Stomach (tissue), 8 donors: ENCODE measurements at regions not wholly inside any gene's neighbourhood (a gene's known extent, or its start where the extent isn't known, plus 50 kb on each side); places are given as distances from the start of the nearest gene placed in this dataset.
"Not testable (repeated sequence)": the region's sequence is repeated elsewhere in the genome, so short reads cannot be mapped to it uniquely, and the experiment has no call there.

Source experiments
- DNase-seq, 2 donors: peaks; one replicate each; pipeline versions ENCODE4 v3.0.0 to v3.0.0-alpha.2; 2013 to 2019
- H3K27ac ChIP-seq, 5 donors: fragments of 200-600 bp in 4 of 5; sonication (generic) in 4 of 5; one replicate each; pipeline ENCODE4 v1.5.1; 2013 to 2019; ENCODE audit warnings: mild to moderate bottlenecking in 1 of 5, moderate library complexity in 1 of 5
- H3K27me3 ChIP-seq, 3 donors: fragments of 200-600 bp; sonication (generic); one replicate each; pipeline ENCODE4 v1.5.1; 2017 to 2019; ENCODE audit warnings: mixed run types in 1 of 3
- H3K36me3 ChIP-seq, 4 donors: fragments of 200-600 bp; sonication (generic); 1 replicate in 3 of 4; 2 replicates in 1 of 4; pipeline ENCODE4 v1.5.1; 2016 to 2019
- H3K4me1 ChIP-seq, 4 donors: fragments of 200-600 bp; sonication (generic); one replicate each; pipeline ENCODE4 v1.5.1; 2016 to 2019
- H3K4me3 ChIP-seq, 4 donors: fragments of 200-600 bp; sonication (generic) in 3 of 4; one replicate each; pipeline ENCODE4 v1.5.1; 2016 to 2019; ENCODE audit warnings: mild to moderate bottlenecking in 1 of 4
- H3K9me3 ChIP-seq, 4 donors: fragments of 200-600 bp; sonication (generic); one replicate each; pipeline ENCODE4 v1.5.1; 2016 to 2019
- EP300 ChIP-seq: sonication (generic); formaldehyde crosslinking; IDR thresholded peaks from one replicate; pipeline ENCODE4 v1.6.1; 2017; ENCODE audit warnings: antibody characterized with exemption
- POLR2A ChIP-seq, 4 donors: fragments of 450-650 bp; IDR thresholded peaks; one replicate each; pipeline ENCODE4 v1.6.1; 2016; ENCODE audit warnings: antibody characterized with exemption in 4 of 4, control low read depth in 2 of 4, mild to moderate bottlenecking in 1 of 4, moderate library complexity in 1 of 4
- POLR2AphosphoS5 ChIP-seq, 3 donors: sonication (generic); formaldehyde crosslinking; IDR thresholded peaks; one replicate each; pipeline ENCODE4 v1.6.1; 2016; ENCODE audit warnings: antibody characterized with exemption in 3 of 3
- WGBS, 5 donors: extraction: QIAGEN DNeasy Blood & Tissue Kit in 3 of 5; methylation state at CpG; one replicate each; pipeline versions ENCODE4 v1.1.5 to v1.1.7; 2013 to 2018; 5-methylcytosine and 5-hydroxymethylcytosine counted together
- intact Hi-C: fragments of 100-400 bp; cut with DNase I; formaldehyde crosslinking; loops from one replicate; pipeline ENCODE4 v1.15.1; 2023; ENCODE audit warnings: low total_unique reads
- TF ChIP-seq, protein P1 (sequence below), 7 experiments: fragments of 450-650 bp in 4 of 7; fragments of 200-600 bp in 3 of 7; sonication (generic) in 3 of 7; IDR thresholded peaks; one replicate each; pipeline ENCODE4 v1.5.1; 2016 to 2019; ENCODE audit warnings: antibody characterized with exemption in 7 of 7, control low read depth in 2 of 7, mild to moderate bottlenecking in 1 of 7
- donor health status: healthy with polysubstance abuse.
- donor health status: Bipolar disorder and iron deficiency.
- donor health status: healthy.

DNA sequence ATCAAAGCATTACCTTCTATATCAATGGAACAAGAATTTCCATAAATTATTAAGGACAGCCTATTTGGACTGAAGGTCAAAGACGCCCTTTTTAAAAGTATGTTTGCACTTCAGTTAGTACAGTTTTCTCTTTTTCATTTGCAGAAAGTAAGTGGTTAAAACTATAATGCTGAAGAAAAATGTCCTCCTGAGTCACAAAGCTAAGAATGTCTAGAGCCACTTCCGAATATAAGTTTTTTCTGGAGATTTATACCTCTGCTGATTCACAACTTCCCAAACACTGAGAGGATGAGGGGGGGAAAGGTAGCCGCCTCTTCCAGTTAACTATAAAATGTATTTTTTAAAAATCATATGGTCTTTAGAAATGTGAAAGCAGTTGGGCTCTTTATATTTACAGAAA, 84.9 kb downstream of the DUSP6 start:
- no peak for DNase-seq
- no peak for TF ChIP-seq EP300
- no peak for TF ChIP-seq POLR2AphosphoS5 (IDR thresholded peaks at IDR 0.05)
- TF ChIP-seq, protein P1, sequence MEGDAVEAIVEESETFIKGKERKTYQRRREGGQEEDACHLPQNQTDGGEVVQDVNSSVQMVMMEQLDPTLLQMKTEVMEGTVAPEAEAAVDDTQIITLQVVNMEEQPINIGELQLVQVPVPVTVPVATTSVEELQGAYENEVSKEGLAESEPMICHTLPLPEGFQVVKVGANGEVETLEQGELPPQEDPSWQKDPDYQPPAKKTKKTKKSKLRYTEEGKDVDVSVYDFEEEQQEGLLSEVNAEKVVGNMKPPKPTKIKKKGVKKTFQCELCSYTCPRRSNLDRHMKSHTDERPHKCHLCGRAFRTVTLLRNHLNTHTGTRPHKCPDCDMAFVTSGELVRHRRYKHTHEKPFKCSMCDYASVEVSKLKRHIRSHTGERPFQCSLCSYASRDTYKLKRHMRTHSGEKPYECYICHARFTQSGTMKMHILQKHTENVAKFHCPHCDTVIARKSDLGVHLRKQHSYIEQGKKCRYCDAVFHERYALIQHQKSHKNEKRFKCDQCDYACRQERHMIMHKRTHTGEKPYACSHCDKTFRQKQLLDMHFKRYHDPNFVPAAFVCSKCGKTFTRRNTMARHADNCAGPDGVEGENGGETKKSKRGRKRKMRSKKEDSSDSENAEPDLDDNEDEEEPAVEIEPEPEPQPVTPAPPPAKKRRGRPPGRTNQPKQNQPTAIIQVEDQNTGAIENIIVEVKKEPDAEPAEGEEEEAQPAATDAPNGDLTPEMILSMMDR (IDR thresholded peaks at IDR 0.05), result no peak
- no peak for TF ChIP-seq POLR2A (IDR thresholded peaks at IDR 0.05)
- Histone ChIP-seq H3K4me1 (peaks cover 0 to 16% (median 1%) of the 10 kb centered on the region in 4 donors), H3K9me3 (no peaks in the 10 kb centered on the region), H3K27ac (no peak overlapping the region), H3K4me3 (no peak overlapping the region), H3K27me3 (no peaks in the 10 kb centered on the region), H3K36me3 (no peaks in the 10 kb centered on the region)
- intact Hi-C loops, result no loop called here
- 71 to 81% (median 77%) methylated on average over 3 of the region's 3 CpGs for WGBS, 5 donors

- H3K36me3 ChIP-seq, H3K27me3 ChIP-seq, H3K9me3 ChIP-seq, DNase-seq, intact Hi-C loops, H3K4me3 ChIP-seq, H3K27ac ChIP-seq: not testable (repeated sequence)
- H3K4me1 ChIP-seq, result peaks cover 0 to 23% (median 4%) of the 10 kb centered on the region in 4 donors
- WGBS, 5 donors, result 75 to 90% (median 87%) methylated on average over 16 of the region's 16 CpGs
Measured at GRCh38 chr12:89266574-89267188, 85.6 kb downstream of the DUSP6 start.

DNA sequence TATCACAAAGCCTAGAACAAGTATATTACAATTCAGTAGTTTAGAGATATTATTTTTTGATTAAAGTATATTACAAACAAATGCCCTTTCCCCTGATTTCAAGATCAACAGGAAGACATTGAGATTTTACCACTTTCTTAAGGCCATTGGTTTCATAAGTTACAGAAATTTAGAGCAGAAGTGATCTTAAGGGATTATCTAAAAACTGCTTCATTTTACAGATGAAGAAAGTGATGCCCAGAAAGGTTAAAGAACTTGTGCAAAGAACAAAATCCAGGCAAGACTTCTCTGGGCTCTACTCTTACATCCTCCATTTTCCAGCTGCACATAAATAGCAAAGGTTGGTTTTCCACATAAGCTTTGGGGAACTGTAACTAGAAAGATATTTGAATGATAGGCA, 87.5 kb downstream of the DUSP6 start:
- Histone ChIP-seq H3K4me3 (no peak overlapping the region), H3K27me3 (no peaks in the 10 kb centered on the region), H3K4me1 (peaks cover 0 to 24% (median 4%) of the 10 kb centered on the region in 4 donors), H3K9me3 (no peaks in the 10 kb centered on the region), H3K27ac (no peak overlapping the region), H3K36me3 (no peaks in the 10 kb centered on the region)
- TF ChIP-seq EP300 (no peak), POLR2AphosphoS5 (IDR thresholded peaks at IDR 0.05) (no peak), POLR2A (IDR thresholded peaks at IDR 0.05) (no peak)
- TF ChIP-seq, protein P1 (IDR thresholded peaks at IDR 0.05), result no peak
- DNase-seq, result no peak
- intact Hi-C loops, result no loop called here

DNA sequence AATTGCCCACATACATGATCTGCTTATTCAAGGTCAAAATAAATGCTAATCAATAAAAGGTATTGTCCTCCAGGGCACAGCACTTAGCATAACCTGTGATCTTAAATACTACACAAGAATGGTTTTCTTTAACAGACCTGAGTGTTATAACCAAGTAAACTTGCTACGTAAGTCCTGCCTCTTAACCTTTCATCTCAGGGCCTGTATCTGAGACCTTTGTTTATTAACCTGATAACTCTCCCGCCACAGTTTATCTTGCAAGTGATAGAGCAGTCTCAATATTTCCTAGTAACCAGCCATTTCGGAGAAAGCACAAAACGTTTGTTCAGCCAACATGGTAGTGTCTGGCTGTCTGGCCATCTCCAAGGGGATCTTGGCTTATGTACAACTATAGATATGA, 88.4 kb downstream of the DUSP6 start:
- intact Hi-C loops, result no loop called here
- H3K9me3 ChIP-seq, result no peaks in the 10 kb centered on the region
- DNase-seq, result no peak

DNA sequence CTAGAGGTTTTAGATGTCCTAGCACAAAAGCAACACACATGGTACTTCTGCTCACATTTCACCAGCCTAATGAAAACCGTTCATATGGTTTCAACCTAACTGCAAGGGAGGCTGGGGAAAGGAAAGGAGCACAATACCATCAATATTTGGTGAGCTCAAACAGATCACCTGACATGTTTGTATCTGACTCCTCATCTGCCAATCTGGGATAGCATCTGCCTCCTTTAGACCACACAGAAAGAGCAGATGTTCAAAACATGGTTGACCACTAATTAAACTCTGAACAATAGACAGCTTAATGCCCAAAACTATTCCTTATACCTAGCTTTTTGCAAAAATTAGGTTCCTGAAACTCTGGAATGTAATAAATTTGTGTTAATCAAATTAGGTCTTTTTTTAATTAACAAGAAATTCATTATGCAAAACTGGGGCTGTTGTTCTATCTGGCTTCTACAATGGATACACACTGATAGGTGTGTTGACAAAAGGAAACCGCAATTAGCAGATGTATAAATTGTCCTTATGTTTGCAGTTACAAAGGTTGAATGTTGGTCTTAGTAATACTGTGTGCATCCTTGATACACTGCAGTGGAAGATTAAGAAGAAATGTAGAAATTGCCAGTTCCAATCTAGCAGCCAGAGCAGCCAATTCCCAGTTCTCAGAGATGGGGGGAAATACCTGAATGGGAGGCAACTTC, 89.3 kb downstream of the DUSP6 start:
- Histone ChIP-seq H3K4me3 (no peak overlapping the region), H3K36me3 (no peaks in the 10 kb centered on the region), H3K27me3 (no peaks in the 10 kb centered on the region), H3K27ac (no peak overlapping the region), H3K4me1 (peaks cover 0 to 24% (median 4%) of the 10 kb centered on the region in 4 donors), H3K9me3 (peaks cover 0 to 7% (median 0%) of the 10 kb centered on the region in 4 donors)
- intact Hi-C loops, result no loop called here
- 60 to 85% (median 75%) methylated on average over 2 of the region's 2 CpGs for WGBS, 5 donors
- TF ChIP-seq POLR2AphosphoS5 (IDR thresholded peaks at IDR 0.05) (no peak), EP300 (no peak), POLR2A (IDR thresholded peaks at IDR 0.05) (no peak)
- TF ChIP-seq, protein P1 (IDR thresholded peaks at IDR 0.05), result no peak
- no peak for DNase-seq

More for the DNA sequence above, 88.4 kb downstream of the DUSP6 start:
- no peak overlapping the region for H3K27ac ChIP-seq
- no peak overlapping the region for H3K4me3 ChIP-seq
- H3K4me1 ChIP-seq, result peaks cover 0 to 24% (median 4%) of the 10 kb centered on the region in 4 donors
- no peaks in the 10 kb centered on the region for H3K36me3 ChIP-seq
- peak in 1 of 3 donors; percentile 33 for TF ChIP-seq POLR2AphosphoS5 (IDR thresholded peaks at IDR 0.05)
- TF ChIP-seq EP300, result no peak
- no peaks in the 10 kb centered on the region for H3K27me3 ChIP-seq
- WGBS, 5 donors, result 24 to 51% (median 41%) methylated on average over 4 of the region's 4 CpGs
